ENCODE measurements at regions not wholly inside any gene's neighbourhood (a gene's known extent, or its start where the extent isn't known, plus 50 kb on each side); places are given as distances from the start of the nearest gene placed in this dataset.

DNA sequence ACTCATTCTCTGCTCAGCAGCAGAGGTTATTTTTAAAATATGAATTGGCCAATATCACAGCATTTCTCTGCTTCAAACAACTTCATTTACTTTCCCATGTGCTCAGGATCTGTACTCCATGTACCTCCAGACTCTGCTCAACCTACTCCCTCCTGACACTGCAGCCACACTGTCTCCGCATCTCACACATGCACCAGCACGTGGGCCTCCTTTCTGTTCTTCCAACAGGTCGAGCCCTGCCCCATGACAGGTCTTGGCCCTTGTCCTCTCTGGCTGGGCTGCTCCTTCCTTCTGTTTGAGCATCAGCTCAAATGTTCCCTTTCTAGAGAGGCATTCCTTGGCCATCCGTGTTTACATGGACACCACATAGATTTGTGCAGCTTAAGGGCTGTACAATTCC lies 195.7 kb downstream of the EBLN2 start:
- TF ChIP-seq, protein P1, sequence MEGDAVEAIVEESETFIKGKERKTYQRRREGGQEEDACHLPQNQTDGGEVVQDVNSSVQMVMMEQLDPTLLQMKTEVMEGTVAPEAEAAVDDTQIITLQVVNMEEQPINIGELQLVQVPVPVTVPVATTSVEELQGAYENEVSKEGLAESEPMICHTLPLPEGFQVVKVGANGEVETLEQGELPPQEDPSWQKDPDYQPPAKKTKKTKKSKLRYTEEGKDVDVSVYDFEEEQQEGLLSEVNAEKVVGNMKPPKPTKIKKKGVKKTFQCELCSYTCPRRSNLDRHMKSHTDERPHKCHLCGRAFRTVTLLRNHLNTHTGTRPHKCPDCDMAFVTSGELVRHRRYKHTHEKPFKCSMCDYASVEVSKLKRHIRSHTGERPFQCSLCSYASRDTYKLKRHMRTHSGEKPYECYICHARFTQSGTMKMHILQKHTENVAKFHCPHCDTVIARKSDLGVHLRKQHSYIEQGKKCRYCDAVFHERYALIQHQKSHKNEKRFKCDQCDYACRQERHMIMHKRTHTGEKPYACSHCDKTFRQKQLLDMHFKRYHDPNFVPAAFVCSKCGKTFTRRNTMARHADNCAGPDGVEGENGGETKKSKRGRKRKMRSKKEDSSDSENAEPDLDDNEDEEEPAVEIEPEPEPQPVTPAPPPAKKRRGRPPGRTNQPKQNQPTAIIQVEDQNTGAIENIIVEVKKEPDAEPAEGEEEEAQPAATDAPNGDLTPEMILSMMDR (IDR thresholded peaks at IDR 0.05) = no peak
- TF ChIP-seq POLR2A (IDR thresholded peaks at IDR 0.05) = no peak
- no peak for TF ChIP-seq POLR2AphosphoS5 (IDR thresholded peaks at IDR 0.05)

All from breast epithelium (tissue), 3 donors.